Loucy (cell line): ENCODE measurements at regions not wholly inside any gene's neighbourhood (a gene's known extent, or its start where the extent isn't known, plus 50 kb on each side); places are given as distances from the start of the nearest gene placed in this dataset.

Experiments used
- H2AFZ ChIP-seq: fragments of 200-600 bp; sonication (generic); 2 replicates; pipeline ENCODE4 v1.6.0; 2016; ENCODE audit warnings: antibody characterized with exemption, mild to moderate bottlenecking, low read length, moderate library complexity
- H3F3A ChIP-seq: fragments of 200-600 bp; 2 replicates; pipeline ENCODE4 v1.6.0; 2016; ENCODE audit warnings: antibody characterized with exemption, low read depth, mild to moderate bottlenecking
- H3K27me3 ChIP-seq: fragments of 200-600 bp; sonication (generic); 2 replicates; pipeline ENCODE4 v1.6.1; 2014; ENCODE audit warnings: low read length, mild to moderate bottlenecking; ENCODE audit not compliant: insufficient read depth, poor library complexity, severe bottlenecking
- H3K36me3 ChIP-seq: fragments of 200-600 bp; sonication (generic); 2 replicates; pipeline ENCODE4 v1.6.1; 2016; ENCODE audit warnings: low read length; ENCODE audit not compliant: insufficient read depth
- H3K4me1 ChIP-seq: fragments of 200-600 bp; sonication (generic); 2 replicates; pipeline ENCODE4 v1.5.1; 2014; ENCODE audit warnings: low read length, mild to moderate bottlenecking; ENCODE audit not compliant: insufficient read depth, poor library complexity, severe bottlenecking
- H3K4me2 ChIP-seq: fragments of 200-600 bp; sonication (generic); 2 replicates; pipeline ENCODE4 v1.6.0; 2014; ENCODE audit warnings: antibody characterized with exemption, low read length, low read depth, mild to moderate bottlenecking; ENCODE audit not compliant: poor library complexity, severe bottlenecking
- H3K4me3 ChIP-seq: fragments of 200-600 bp; sonication (generic); 2 replicates; pipeline ENCODE4 v1.5.1; 2014; ENCODE audit warnings: low read length, mild to moderate bottlenecking, mixed read lengths; ENCODE audit not compliant: poor library complexity, severe bottlenecking
- H3K79me2 ChIP-seq: fragments of 200-600 bp; sonication (generic); 2 replicates; pipeline ENCODE4 v1.6.1; 2014; ENCODE audit warnings: low read length; ENCODE audit not compliant: insufficient read depth
- H3K9ac ChIP-seq: fragments of 200-600 bp; sonication (generic); 2 replicates; pipeline ENCODE4 v1.6.0; 2014; ENCODE audit warnings: mild to moderate bottlenecking, low read depth, low read length, moderate library complexity; ENCODE audit not compliant: poor library complexity, severe bottlenecking
- H3K9me2 ChIP-seq: fragments of 200-600 bp; sonication (generic); replicated peaks from 2 replicates; pipeline ENCODE4 v1.6.1; 2016; ENCODE audit warnings: low read depth, low read length, mixed read lengths
- H3K9me3 ChIP-seq: fragments of 200-600 bp; sonication (generic); 2 replicates; pipeline ENCODE4 v1.6.1; 2014; ENCODE audit warnings: mild to moderate bottlenecking, antibody characterized with exemption, low read length, low read depth; ENCODE audit not compliant: insufficient read depth
- H4K20me1 ChIP-seq: fragments of 200-600 bp; sonication (generic); 2 replicates; pipeline ENCODE4 v1.6.0; 2014; ENCODE audit warnings: antibody characterized with exemption, low read length, mild to moderate bottlenecking; ENCODE audit not compliant: insufficient read depth, poor library complexity, severe bottlenecking
- CTCF ChIP-seq: fragments of 200-600 bp; sonication (generic); conservative IDR thresholded peaks from 2 replicates; pipeline ENCODE4 v1.5.1; 2014; ENCODE audit warnings: mild to moderate bottlenecking, antibody characterized with exemption, low read length
- EZH2phosphoT487 ChIP-seq: fragments of 200-600 bp; IDR thresholded peaks from 2 replicates; pipeline ENCODE4 v1.6.1; 2018; ENCODE audit warnings: antibody characterized with exemption, mild to moderate bottlenecking, moderate library complexity, borderline replicate concordance

DNA sequence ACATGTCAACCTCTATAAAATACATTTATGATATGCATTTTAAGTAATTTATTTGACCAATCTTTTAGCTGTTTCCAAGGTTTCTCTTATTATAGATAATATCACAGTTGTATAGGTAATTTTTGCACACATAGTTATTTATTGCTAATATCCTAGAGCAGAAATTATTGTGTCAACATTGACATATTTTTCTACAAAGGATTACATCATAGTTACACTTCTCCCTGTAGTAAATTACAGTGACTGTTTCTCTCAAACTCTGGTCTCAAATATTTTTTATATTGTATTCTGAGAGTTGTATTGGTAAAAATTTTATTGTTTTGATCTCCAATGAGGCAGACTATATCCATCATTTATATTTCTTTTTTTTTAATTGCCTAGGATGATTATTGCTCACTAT, 714.4 kb upstream of the CDH6 start:
- Histone ChIP-seq H3K9me3 (no peaks in the 10 kb centered on the region; the same call in 1 of the 2 replicates), H3K4me1 (no peaks in the 10 kb centered on the region), H3K27me3 (no peaks in the 10 kb centered on the region), H3K4me2 (no peak overlapping the region), H3K4me3 (no peak overlapping the region), H3K36me3 (no peaks in the 10 kb centered on the region), H3K79me2 (no peaks in the 10 kb centered on the region), H3K9me2 (no peaks in the 10 kb centered on the region), H3F3A (no peaks in the 10 kb centered on the region), H4K20me1 (no peaks in the 10 kb centered on the region), H2AFZ (no peak overlapping the region), H3K9ac (no peak overlapping the region)
- no peak for TF ChIP-seq CTCF
- no peak for TF ChIP-seq EZH2phosphoT487

DNA sequence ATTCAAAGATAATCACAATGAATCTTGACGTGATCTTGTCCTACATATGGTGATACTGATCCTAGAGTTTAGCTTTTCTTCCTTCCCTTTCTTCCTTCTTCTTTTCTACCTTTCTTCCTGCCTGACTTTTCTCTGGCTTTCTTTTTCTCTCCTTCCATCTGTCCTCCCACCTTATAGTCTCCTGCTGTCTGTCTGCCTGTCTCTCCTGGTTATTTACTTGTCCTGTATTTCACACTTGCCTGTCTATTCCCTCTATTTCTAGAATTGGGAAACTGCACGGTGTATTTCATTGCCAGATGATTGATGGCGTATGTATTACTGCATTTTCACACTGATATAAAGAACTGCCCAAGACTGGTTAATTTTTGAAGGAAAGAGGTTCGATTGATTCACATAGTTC, 718.1 kb upstream of the CDH6 start:
- Histone ChIP-seq H4K20me1 (no peaks in the 10 kb centered on the region), H3K4me3 (no peak overlapping the region), H3K79me2 (no peaks in the 10 kb centered on the region), H3K4me1 (no peaks in the 10 kb centered on the region), H3K4me2 (no peak overlapping the region), H2AFZ (no peak overlapping the region), H3K9me3 (no peaks in the 10 kb centered on the region; the same call in 1 of the 2 replicates), H3K9me2 (no peaks in the 10 kb centered on the region), H3K36me3 (no peaks in the 10 kb centered on the region), H3K27me3 (no peaks in the 10 kb centered on the region), H3K9ac (no peak overlapping the region), H3F3A (no peaks in the 10 kb centered on the region)
- TF ChIP-seq CTCF = no peak
- TF ChIP-seq EZH2phosphoT487 = no peak

- TF ChIP-seq CTCF (no peak), EZH2phosphoT487 (no peak)
- H3K9me2 ChIP-seq = no peaks in the 10 kb centered on the region
- H3K4me2 ChIP-seq = no peak overlapping the region
- no peaks in the 10 kb centered on the region for H3F3A ChIP-seq
- no peaks in the 10 kb centered on the region for H3K4me1 ChIP-seq
- H2AFZ ChIP-seq = no peak overlapping the region
- no peak overlapping the region for H3K4me3 ChIP-seq
- no peaks in the 10 kb centered on the region for H3K79me2 ChIP-seq
- no peaks in the 10 kb centered on the region for H3K27me3 ChIP-seq
- H3K9ac ChIP-seq = no peak overlapping the region
- no peaks in the 10 kb centered on the region for H3K9me3 ChIP-seq
- H4K20me1 ChIP-seq = no peaks in the 10 kb centered on the region
- no peaks in the 10 kb centered on the region for H3K36me3 ChIP-seq
These were observed 723.8 kb upstream of the CDH6 start for GRCh38 chr5:30469691-30470090.
